NCI-H82 (cell line): ENCODE measurements at regions not wholly inside any gene's neighbourhood (a gene's known extent, or its start where the extent isn't known, plus 50 kb on each side); places are given as distances from the start of the nearest gene placed in this dataset.
"Not testable (repeated sequence)": the region's sequence is repeated elsewhere in the genome, so short reads cannot be mapped to it uniquely, and the experiment has no call there.

Experiments used
- DNase-seq: peaks from one replicate; lab custom pipeline; 2025; lab: John Stamatoyannopoulos, UW

DNA sequence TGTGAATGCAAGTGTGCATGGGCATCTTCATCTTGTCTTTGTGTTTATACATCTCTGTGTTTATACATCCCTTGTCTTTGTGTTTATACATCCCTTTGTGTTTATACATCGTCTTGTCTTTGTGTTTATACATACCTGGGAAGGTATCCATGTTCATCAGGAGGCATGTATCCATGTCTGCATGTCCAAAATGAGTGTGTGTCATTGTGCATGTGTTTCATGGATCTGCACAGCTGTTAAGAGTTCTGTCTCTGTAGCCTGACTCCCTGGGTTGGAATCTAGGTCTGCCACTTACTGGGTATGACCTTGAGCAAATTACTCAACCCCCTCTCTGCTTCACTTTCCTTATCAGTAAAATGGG, 50.1 kb upstream of the SIRPA start:
- DNase-seq: no peak

DNA sequence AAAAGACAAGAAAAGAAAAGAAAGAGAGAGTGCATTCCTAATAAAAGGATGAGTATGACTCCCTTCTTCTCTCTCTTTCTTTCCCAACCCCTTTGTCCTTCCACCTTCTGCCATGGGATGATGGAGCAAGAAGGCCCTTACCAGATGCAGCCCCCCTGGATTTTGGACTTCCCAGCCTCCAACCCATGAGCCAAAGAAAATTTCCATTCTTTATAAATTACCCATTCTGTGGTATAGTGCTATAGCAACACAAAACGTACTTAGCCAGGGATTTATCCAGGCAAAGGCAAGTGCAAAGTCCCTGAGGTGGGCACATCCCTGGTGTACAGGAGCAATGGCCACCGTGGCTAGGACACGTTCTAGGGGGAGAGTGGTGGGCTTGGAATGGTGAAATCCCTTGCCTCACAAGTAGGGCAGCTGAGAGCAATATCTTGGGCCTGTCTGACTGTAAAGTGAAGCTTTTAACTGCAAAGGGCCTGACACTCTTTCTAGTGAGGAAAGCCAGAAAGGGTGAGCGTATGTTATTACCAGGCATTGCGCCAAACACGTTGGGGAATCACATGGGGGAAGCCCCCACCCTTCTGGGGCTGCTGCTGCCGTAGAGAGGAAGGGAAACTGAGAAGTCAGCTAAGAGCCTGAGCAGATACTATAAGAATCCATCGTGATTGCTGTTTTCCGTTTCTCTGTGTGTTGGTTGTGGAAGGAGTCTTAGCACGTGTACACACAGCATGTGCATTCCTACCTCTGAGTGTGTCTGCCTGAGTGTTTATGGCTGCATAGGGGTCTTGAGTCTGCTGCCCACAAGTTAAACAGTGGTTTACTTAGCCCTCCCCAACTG, 50.7 kb upstream of the SIRPA start:
- no peak for DNase-seq

DNA sequence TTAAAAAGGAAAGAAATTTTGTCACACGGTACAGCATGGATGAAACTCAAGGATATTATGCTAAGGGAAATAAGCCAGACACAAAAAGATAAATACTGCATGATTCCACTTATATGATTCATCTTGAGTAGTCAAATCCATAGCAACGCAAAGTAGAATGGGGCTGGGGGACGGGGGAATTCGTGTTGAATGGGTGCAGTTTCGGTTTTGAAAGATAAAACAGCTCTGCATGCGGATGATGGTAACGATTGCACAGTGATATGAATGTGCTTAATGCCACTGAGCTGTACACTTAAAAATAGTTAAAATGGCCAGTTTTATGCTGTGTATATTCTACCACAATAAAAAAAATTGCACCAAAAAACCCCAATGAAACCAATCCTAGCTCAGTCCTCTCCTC, 52.9 kb upstream of the SIRPA start:
- DNase-seq: no peak

DNA sequence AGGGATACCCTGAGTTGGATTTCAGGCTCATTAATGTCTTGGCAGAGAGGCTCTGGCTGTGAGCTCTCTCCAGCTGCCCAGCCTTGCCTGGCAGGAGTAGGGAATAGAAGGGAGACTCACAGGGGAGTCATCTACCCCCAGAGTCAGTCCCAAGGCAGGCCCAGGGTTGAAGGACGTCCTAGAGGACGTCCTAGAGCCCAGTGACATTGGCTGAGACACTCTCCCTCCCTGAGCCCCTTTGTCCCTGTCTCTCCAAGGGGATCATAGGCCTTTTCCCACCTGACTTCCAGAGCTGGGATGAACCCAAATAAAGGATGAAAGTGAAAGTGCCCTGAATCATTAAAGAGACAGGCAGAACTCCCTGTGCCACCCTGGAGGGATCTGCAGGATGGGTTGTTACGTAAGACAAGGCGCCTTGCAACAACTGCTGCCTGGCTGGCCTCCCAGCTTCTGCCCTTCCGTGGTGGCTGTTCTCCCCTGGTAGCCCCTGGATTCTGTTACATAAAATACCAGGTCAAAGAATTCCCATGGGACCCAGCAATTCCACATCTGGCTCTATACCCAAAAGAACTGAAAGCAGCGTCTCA, 53.6 kb upstream of the SIRPA start:
- DNase-seq: no peak

DNA sequence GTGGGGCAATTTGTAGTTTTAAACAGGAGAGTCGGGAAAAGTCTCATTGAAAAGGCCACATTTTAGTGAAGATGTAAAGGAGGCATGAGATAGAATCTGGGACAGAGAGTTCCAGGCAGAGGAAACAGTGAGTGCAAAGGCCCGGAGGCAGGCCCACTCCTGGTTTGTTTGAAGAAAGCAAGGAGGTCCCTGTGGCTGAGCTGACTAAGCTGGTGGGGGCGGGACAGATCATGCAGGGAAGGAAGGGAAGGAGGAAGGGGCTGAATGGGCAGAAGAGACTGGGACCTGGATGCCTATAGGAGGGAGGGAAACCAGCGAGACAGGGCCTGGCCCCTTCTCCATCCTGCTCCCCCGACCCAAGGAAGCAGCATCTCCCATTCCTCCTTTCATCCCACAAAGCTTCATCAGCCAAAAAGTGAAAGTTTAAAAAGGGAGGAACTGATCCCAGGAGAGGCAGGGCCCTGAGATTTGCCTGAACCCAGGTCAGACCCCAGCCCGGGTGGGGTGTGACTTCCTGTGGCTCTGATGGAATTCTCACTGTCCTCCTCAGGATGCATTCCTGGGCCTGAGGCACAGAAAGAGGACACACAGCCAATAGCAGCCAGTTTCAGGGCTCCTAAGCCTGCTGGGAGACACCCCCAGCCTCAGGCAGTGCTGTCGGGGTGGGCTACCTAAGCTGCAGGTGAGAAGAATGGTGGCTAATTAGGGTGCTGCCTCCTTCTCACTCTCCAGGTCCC, 54.2 kb upstream of the SIRPA start:
- no peak for DNase-seq

DNA sequence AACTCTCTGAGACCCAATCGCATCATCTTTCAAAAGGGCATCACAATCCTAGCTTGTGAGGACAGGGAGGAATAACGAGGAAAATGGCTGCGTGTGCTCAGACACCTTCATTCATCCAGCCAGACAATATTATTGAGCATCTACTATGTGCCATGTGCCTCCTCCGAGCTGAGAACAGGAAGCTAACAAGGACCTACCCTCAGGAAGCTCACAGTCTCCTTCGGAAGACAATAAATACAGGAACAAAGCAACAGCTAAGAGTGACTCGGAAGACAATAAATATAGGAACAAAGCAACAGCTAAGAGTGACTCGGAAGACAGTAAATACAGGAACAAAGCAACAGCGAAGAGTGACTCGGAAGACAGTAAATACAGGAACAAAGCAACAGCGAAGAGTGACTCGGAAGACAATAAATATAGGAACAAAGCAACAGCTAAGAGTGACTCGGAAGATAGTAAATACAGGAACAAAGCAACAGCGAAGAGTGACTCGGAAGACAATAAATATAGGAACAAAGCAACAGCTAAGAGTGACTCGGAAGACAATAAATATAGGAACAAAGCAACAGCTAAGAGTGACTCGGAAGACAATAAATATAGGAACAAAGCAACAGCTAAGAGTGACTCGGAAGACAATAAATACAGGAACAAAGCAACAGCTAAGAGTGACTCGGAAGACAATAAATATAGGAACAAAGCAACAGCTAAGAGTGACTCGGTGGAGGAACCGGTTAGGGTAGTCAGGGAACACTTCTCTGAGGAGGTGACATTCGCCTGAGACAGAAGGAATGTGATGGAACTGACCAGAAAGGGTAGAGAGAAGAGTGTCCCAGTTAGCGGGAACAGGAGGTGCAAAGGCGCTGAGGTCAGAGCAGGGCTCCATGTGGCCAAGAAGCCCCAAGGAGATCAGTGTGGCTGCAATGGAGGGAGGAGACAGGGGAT, 55.6 kb upstream of the SIRPA start:
- DNase-seq: not testable (repeated sequence)

DNA sequence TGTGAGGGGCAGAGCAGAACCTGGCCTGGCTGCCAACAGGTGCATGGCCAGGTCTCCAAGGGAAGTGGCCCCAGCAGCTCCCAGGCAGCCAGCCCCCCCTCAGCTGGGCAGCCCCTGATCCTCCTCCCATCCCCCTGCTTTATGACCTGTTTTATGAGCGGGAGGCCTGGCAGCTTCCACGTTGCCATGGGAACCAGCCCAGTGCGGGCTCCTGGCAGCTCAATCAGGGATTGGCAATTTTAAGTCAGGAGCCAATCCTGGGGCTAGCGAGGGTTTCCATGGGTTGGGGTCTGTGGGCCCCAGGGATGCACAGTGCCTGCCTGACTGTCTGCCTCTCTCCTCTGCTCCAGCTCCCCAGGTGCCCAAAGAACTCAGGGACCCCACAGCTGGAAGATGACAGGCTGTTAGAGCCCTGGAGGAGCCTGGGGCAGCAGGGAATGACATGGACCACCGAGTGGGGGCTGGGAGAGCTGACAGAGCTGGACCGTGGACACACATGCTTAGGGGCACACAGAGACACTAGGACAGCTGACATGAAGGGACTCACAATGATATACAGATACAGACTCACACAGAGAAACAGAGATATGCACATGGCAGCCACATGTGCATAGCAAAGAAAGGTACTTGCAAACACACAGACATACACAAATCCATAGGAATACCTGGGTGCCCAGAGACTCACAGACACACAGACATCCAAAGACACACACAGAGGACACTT, 56.5 kb upstream of the SIRPA start:
- DNase-seq: no peak

DNA sequence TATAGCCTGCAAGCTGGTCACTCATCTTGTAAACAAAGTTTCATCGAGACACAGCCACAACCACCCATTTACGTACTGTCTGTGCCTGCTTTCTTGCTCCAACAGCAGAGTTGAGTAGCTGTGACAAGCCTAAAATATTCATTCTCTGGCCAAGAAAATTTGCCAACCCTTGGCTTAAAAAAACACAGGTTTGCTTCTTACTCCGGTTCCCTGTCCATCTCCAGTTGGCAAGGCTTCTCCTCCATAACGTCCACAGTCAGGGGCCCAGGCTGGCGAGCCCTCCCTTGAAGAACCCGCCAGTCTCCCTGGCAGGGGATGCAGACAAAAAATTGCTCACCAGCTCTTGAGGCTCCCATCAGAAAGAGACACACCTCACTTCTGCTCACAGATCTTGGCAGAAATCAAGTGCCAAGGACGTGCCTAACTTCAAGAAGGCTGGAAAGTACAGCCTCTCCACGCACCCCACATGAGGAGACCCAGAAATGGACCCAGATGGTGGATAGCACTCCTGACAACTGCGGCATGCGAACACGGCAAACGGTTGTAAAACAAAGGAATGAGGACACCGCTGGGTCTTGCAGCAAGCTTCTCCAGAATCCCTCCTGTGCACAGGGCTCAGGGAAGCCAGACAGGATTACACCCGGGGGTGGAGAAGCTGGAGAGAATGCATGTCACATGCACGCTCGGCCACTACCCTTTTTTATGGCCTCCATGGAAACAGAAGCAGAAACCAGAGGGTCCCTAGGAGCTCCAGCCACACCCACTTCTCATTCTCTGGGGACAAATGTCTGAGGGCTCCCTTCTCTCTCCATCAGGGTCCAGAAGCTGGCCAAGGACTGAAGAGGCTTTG, 59.8 kb upstream of the SIRPA start:
- DNase-seq: no peak

DNA sequence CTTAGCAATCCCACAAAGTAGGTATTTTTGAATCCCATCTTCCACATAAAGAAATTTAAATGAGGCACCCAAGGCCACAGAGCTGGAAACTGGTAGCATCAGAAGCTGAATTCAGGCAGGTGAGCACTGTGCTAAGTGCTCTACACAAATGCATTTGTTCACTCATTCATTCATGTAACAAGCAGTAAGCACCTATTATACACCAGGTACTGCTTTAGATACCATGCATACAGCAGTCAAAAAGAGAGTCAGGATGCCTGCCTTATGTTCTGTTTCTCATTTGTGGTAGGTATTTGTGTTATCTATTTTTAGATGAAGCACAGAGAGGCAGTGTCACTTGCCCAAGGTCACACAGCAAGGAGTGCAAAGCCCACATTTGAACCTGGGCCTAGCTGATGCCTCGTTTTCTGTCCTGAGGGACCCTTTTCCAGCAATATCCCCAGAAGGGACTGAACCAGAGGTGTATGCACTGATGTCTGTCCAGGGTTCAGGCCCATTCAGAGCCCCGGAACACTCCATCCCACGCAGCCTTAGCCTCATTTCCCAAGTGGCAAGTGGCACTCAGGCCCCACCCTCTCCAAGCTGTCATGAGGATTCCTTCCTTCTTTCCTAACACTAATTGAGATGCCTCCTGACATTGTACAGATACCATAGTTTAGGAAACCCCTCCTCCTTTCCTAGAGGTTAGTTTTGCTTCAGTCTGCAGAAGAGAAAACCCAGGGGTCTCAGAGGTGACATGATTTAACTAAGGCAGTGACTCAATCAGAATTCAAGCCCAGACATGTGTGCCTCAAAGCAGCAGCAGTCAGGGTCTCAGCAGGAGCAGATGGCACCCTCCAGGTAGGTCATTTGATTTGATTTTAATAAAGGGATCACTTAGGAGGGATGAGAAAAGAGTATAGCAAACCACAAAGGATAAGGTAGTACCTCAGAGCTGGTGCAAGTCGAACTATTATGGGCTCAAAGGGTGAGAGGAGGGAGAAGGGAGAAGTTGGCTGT, 61.2 kb upstream of the SIRPA start:
- no peak for DNase-seq

DNA sequence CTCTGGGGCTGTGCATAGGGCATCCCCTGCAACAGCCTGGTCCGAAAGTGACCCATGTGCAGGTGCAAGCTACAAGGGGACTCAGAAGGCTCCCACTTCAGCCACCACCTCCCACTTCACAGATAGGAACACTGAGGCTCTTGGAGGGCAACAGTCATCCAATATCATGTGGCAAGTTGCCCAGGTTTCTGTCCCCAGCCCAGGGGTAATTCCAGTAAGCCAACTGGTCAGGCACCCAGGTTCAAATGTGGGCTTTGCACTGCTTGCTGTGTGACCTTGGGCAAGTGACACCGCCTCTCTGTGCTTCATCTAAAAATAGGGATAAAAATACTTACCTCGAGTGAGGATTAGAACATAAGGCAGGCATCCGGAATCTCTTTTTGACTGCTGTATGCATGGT, 62.0 kb upstream of the SIRPA start:
- DNase-seq: no peak

DNA sequence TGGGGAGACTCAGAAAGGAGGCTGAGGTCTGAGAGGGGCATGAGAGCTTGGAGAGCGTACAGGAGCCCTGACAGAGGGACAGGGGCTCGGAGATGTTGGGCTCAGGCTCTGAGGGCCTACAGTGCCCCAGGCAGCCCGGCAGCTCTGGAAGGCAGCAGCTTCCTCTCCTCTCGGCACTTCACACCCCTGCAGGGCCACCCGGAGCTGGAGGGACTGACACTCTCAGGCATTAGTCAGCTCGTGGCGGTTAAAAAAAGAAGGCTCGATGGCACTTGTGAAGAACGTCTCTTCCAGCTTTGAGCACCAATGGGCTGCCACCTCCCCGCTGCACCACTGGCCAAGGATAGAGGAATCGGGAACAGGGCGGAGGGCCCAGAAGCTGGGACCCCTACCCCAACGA, 62.6 kb upstream of the SIRPA start:
- DNase-seq: no peak

DNA sequence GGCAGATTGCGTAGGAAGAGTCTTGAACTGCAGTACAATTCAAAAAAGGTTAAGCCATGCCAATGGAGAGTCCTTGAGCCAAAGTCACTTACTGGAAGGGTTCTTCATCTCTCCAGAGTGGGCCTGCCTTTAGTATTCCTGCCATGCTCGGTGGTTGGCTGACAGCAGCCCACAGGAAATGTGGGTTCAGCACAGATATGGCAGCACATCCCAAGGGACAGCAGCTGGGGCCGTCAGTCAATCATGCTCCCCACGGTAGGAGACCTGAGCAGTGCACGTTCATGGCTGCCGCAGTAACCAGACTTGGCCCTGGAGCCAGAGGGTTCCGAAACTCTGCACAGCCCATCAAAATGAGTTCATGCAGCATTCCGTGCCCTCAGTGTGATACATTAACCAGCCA, 63.6 kb upstream of the SIRPA start:
- no peak for DNase-seq

DNA sequence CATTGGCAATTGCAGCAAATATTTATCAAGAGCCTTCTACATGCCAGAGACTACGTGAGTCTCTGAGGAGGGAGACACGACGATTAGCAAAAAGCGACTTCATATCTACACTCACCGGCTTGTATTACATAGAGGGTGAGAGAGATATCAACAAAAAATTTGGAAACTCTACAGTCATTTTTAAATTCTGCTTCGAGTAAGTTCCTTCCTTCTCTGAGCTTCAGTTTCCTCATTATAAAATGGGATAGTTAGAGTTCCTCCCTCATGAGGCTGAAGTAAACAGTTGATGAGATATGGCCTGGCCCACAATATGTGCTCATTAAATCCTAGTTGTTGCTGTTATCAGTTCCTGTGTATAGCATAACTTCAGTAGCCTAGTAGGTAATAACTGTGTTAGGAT, 64.1 kb upstream of the SIRPA start:
- DNase-seq: no peak

DNA sequence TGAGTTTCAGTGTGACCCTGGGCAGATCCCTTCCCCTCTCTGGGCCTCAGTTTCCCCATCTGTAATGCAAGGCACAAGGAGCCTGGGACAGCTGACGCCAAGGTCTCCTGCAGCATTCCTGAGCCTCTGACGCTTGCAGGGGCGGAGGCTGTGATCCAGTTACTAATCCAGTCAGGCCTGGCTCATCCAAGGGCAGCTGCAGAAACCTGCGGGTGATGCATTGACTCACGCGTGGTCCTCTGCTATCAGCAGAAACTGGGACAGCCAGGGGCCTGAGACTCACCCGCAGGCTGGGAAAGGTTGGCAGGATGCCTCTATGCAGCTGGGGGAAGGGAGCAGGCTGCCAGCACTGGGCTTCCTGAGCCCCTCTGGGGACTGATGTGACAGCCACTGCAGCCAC, 65.0 kb upstream of the SIRPA start:
- DNase-seq: no peak

DNA sequence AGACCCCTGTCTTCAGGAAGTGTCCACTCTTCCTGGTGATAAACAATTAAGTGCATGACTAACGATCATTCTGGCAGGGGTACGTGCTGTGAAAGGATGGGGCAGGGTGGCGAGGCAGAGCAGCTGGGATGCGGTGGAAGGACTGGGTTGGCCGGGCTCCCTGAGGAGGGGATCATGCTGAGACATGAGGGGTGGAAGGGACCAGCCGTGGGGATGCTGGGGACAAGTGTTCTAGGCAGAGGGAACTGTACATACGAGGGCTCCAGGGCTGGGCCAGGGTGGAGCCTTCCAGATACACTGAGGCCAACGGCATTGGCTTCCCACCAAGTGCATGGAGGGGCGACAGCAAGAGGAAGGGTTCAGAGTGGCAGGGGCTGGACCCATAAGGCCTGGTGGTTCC, 65.7 kb upstream of the SIRPA start:
- DNase-seq: no peak

DNA sequence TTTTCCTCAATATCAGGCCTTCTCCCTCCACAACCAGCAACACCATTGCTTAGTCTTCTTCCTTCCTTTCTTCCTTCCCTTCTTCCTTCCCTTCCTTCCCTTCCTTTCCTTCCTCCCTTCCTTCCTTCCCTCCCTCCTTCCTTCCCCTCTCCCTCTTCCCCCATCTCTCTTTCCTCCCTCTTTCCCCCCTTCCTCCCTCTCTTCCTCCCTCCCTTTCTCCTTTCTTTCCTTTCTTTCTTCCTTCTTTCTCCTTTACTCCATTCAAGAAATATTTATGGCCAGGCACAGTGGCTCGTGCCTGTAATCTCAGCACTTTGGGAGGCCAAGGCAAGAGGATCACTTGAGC, 66.4 kb upstream of the SIRPA start:
- DNase-seq: no peak

DNA sequence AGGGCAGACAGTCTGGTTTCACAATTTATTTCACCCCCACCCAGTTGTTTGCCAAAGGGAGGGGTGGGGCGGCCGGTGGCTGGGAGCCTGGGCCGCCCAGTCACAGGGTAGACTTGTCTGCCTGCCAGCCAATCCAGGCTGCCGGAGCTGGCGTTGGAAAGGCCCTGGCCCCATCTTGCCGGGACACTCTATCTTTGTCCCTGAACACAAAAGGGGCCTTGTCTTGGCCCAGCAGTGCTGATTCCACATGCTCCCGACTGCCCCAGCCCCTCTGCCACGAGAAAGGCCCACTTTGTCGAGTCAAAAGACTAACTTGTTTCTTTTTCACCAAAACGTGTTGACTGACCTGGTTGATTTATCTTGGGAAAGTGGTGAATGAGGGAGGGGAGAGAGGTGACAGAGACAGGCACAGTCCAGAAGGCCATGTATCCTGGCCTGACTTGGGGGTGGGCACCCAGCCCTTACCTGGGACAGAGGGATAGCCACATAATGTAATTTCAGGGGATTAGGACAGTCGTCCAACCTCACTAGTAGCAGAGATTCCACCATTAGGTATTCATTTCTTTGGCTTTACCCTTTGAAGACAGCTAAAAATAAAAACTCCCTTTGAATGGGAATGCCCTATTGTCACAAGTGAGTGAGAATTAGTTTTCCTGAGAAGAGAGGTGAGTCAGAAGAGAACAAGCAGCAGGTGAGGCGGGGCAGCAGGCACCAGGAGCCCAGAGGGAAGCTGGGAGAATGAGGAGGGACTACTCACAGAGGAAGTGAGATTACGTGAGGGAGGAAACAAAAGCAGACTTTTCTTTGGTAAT, 67.0 kb upstream of the SIRPA start:
- DNase-seq: no peak

DNA sequence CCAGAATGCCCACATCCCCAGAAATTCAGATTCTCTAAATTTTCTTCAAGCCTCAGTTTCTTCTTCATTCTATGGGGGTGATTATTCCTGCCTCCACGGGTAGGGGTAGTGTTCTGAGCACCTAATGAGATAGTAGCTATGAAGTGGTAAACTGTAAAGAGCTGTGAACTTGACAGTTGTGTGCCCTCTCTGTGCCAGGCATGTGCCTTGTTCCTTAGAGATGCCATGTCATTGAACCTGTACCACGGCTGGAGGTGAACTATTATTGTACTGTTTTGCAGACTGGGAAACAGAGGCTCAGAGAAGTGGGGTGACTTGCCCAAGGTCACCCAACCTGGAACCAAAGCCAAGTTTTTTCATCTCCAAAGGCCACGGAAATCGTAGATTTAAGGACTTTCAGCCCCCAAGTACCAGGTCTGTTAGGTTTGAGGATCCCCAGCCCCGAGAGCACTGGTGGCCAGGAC, 67.7 kb upstream of the SIRPA start:
- no peak for DNase-seq
